Neuron (in vitro differentiated cells): ENCODE measurements at regions not wholly inside any gene's neighbourhood (a gene's known extent, or its start where the extent isn't known, plus 50 kb on each side); places are given as distances from the start of the nearest gene placed in this dataset.

Experiments
- H2AFZ ChIP-seq: one replicate; pipeline ENCODE4 v1.6.1; 2013; ENCODE audit warnings: low read depth, mild to moderate bottlenecking, inconsistent platforms, low read length, moderate library complexity
- H3K27me3 ChIP-seq: one replicate; pipeline ENCODE4 v1.6.1; 2013; ENCODE audit warnings: low read length; ENCODE audit not compliant: insufficient read depth
- H3K36me3 ChIP-seq: one replicate; pipeline ENCODE4 v1.6.1; 2013; ENCODE audit warnings: low read length; ENCODE audit not compliant: insufficient read depth
- H3K4me1 ChIP-seq: one replicate; pipeline ENCODE4 v1.6.1; 2013; ENCODE audit warnings: low read length; ENCODE audit not compliant: insufficient read depth
- H3K4me3 ChIP-seq: 2 replicates; pipeline ENCODE4 v1.5.1; 2013; ENCODE audit warnings: mild to moderate bottlenecking, low read length, moderate library complexity
- H3K9me3 ChIP-seq: one replicate; pipeline ENCODE4 v1.6.1; 2013; ENCODE audit warnings: low read length

DNA sequence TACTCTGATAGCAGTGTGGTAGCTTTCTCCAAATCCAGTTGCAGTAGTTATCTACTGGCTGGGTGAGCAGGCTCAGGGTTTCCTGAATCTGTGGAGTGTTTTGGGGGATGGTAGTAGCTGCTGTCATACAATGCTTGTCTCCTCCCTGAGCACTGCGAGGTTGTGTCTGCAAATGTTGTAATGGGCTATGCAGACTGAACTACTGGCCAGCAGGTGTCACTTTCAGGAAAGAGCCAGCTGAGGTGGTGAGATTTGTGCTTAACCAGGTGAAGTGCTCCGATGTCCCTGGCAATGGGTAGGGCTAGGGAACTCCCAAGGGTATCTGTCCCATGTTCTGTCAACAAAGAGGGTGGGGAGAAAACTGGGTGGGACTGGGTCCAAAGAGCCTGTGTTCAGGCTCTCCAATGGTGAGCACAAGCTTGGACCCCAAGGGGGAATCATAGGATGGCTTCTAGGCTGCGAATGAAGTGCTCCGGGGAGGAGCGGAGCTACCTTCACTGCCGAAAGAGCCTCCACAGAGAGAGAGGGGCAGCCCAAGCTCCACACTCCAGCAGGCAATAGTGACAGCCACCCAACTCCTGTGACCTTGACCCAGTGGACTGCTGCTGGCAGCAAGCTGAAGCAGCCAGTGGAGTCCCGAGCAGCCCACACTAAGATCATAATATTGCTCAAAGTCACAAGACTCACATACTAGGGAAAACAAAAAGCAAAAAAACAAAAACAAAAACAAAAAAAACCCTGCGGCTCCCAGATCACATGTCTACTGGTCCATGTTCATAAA lies 1324.0 kb upstream of the USP15 start:
- Histone ChIP-seq H3K27me3 (no peaks in the 10 kb centered on the region), H3K4me3 (no peak overlapping the region), H3K4me1 (no peaks in the 10 kb centered on the region), H2AFZ (no peak overlapping the region), H3K36me3 (no peaks in the 10 kb centered on the region), H3K9me3 (no peaks in the 10 kb centered on the region)

DNA sequence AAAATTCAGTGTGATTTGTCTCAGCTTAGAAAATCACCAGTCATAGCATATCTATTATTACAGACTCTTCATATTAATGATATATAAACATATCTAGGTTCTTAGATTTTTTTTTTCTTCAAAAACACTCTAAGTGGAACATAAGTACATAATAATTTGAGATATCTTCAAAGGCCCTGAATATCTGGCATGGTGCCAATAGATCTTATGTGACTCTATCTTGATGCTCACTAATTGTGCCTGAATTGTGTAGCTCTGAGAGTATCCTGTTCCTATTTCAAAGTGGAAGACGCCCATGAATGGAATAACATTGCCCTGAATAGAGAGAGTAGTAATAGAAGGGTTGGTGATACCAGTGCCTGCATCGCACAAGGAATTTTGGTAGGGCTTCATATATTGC lies 1312.7 kb upstream of the USP15 start:
- H2AFZ ChIP-seq, result no peak overlapping the region

DNA sequence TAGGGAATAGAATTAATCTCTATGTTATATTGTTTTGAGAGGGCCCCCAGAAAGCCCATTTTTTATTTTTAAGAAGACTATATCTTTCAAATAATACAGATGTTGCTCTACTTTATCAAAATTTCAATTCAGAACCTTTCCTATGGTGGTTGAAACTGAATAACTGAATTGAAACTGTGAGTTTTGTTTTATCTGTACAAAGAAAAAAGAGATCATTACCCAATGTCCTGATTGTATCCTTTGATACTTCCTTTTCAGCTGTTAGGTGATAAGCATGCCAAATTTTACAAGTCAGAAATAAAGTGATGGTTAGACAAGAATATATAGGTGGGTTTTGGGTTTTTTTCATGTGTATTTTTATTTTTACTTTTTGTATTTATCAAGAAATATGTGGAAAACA lies 1293.1 kb upstream of the USP15 start:
- H3K27me3 ChIP-seq, result no peaks in the 10 kb centered on the region
- no peaks in the 10 kb centered on the region for H3K36me3 ChIP-seq
- no peaks in the 10 kb centered on the region for H3K9me3 ChIP-seq
- no peaks in the 10 kb centered on the region for H3K4me1 ChIP-seq
- no peak overlapping the region for H2AFZ ChIP-seq
- no peak overlapping the region for H3K4me3 ChIP-seq

More for the DNA sequence above, 1312.7 kb upstream of the USP15 start:
- H3K4me3 ChIP-seq, result no peak overlapping the region
- H3K9me3 ChIP-seq, result no peaks in the 10 kb centered on the region
- H3K27me3 ChIP-seq, result no peaks in the 10 kb centered on the region
- no peaks in the 10 kb centered on the region for H3K4me1 ChIP-seq
- H3K36me3 ChIP-seq, result no peaks in the 10 kb centered on the region

DNA sequence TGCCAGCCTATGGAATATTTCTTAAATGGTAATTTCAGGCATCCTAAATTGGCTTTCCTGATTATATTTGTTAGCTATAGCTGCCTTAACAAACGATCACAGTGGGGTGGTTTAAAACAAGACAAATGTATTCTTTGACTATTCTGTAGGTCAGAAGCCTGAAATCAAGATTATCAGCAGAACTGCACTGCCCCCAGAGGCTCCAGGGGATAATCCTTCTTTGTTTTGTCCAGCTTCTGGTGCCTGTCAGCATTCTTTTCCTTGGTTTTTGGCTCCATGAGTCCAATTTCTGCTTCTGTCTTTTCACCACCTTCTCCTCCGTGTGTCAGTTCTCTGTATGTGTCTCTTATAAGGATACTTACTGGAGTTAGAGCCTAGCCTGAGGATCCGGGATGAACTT lies 1282.2 kb upstream of the USP15 start:
- H3K9me3 ChIP-seq, result no peaks in the 10 kb centered on the region
- no peaks in the 10 kb centered on the region for H3K27me3 ChIP-seq
- no peak overlapping the region for H3K4me3 ChIP-seq
- H3K4me1 ChIP-seq, result no peaks in the 10 kb centered on the region
- H3K36me3 ChIP-seq, result no peaks in the 10 kb centered on the region
- H2AFZ ChIP-seq, result no peak overlapping the region

DNA sequence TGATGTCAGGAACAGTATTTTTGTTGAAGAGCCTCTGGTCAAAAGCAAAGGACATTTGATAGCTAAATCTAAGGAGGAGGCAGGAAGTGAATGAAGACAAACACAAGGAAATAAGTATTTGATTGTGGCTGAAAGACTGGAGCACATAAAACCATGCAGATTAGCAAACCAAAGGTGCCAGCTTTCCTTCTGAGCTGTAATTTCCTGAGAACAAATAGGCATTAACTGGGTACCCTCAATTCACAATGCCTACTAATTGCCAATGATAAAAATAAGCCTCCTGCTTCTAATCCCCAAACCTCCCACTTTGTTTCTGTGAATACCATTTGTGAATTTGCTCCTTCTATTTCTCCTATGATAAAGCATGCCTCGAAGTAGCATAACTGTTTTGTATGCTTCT lies 1279.6 kb upstream of the USP15 start:
- Histone ChIP-seq H3K4me1 (no peaks in the 10 kb centered on the region), H3K27me3 (no peaks in the 10 kb centered on the region), H3K4me3 (no peak overlapping the region), H3K36me3 (no peaks in the 10 kb centered on the region), H3K9me3 (no peaks in the 10 kb centered on the region), H2AFZ (no peak overlapping the region)

DNA sequence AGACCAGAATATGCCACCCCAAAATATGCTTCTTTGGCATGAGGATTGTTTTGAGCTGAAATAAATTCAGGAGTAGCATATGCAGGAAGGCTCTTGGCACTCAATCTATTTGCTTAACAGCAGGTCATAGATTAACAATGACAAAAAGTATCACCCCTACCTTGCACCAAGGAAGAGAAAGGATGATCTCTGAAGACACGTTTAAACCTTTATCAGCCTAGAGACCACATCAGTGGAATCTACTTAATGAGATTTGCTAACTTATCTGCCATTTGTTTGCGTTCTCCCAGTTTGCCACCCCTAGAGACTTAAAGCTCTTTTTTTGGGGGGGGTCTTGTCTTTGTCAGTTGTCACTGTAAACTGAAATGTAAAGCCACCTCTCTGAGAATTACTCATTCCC lies 1278.7 kb upstream of the USP15 start:
- Histone ChIP-seq H2AFZ (no peak overlapping the region), H3K27me3 (no peaks in the 10 kb centered on the region), H3K9me3 (no peaks in the 10 kb centered on the region), H3K4me3 (no peak overlapping the region), H3K36me3 (no peaks in the 10 kb centered on the region), H3K4me1 (no peaks in the 10 kb centered on the region)

DNA sequence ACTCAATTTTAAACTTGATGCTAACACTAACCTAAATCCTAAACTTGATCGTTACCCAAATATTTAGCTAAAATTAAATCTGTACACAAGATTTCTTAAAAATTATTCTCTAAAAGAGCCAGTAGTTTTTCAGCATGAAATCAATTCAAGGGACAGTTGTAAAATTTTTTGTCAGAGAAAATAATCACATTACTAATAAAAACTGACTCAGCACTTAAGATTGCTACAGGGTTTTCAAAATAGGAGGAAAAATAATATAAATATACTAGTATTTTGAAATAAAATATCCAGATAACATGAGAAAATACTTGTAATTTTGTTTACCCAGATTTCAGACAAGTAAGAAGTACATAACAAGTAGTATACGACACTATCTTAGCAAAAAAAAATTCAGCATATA lies 1268.1 kb upstream of the USP15 start:
- Histone ChIP-seq H3K36me3 (no peaks in the 10 kb centered on the region), H3K9me3 (no peaks in the 10 kb centered on the region), H2AFZ (no peak overlapping the region), H3K27me3 (no peaks in the 10 kb centered on the region), H3K4me3 (no peak overlapping the region), H3K4me1 (no peaks in the 10 kb centered on the region)

DNA sequence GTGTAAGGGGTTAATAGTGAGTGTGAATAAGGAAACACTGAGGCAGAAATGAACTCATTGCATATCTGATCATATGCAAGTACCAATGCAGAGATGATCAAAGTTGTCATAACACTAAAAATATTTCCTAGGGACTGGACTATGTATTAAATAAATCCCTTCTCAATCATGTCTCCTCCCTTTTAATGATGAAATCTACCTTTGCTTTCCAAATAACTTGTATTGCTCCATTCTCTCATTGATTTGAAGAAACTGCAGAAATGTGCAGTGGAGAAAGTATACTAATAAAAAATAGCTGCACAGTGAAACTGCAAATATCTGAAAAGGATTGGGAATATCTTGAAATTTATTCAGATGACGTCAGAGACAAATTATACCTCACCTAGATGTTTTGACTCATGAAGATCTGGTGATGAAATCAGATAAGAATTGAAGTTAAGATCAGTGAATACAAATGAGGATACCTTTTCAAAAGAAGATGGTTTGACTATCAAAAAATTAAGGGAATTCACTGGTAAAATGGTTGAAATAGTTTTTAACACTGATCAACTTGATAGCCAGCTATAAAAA lies 1264.9 kb upstream of the USP15 start:
- H3K4me1 ChIP-seq, result no peaks in the 10 kb centered on the region

DNA sequence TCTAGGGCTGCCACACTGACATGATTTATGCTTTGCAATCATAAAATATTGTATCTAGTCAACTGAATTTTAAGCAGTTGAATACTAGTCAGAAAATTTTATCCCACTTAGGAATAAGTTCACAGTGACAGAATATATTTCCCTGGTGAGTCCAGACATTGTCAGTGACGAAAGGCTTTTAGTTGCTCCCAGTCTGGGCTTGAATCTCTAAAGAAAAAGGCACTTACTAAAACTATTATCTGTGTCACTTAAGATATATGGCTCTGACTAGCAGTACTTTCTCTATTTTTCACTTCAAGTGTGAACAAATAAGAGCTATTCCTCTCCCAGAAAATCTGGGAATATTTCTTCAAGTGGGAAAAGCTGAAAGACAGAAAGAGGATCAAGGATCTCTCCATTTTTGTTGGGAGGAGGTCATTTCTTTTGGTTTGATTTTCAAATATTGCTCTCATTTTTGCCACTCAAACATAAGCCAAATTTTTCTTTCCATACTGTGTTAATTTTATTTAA lies 1262.3 kb upstream of the USP15 start:
- H3K27me3 ChIP-seq, result no peaks in the 10 kb centered on the region
- H3K4me3 ChIP-seq, result no peak overlapping the region
- H3K4me1 ChIP-seq, result no peaks in the 10 kb centered on the region
- no peaks in the 10 kb centered on the region for H3K36me3 ChIP-seq
- no peak overlapping the region for H2AFZ ChIP-seq
- H3K9me3 ChIP-seq, result no peaks in the 10 kb centered on the region

More for the DNA sequence above, 1264.9 kb upstream of the USP15 start:
- no peaks in the 10 kb centered on the region for H3K36me3 ChIP-seq
- H2AFZ ChIP-seq, result no peak overlapping the region
- no peaks in the 10 kb centered on the region for H3K27me3 ChIP-seq
- H3K9me3 ChIP-seq, result no peaks in the 10 kb centered on the region
- H3K4me3 ChIP-seq, result no peak overlapping the region

DNA sequence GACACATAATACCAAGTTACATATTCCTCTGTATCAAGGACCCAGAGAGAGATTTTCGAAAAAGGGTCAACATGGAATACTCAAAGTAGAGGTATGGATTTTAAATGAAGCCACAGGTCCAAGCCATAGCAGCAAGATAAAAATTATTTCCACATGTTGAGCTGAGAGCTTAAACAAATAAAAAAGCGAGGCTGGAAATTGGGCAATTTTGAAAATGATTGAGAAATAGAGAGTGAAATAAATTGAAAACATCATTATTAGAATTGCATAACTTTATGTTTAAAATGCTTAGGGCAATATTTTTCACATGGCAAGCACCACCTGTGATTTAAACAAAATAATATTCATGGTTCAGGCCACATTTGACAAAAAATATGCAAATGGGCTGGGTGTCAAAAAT lies 1251.0 kb upstream of the USP15 start:
- Histone ChIP-seq H3K4me3 (no peak overlapping the region), H3K27me3 (no peaks in the 10 kb centered on the region), H2AFZ (no peak overlapping the region), H3K36me3 (no peaks in the 10 kb centered on the region), H3K4me1 (no peaks in the 10 kb centered on the region), H3K9me3 (no peaks in the 10 kb centered on the region)

DNA sequence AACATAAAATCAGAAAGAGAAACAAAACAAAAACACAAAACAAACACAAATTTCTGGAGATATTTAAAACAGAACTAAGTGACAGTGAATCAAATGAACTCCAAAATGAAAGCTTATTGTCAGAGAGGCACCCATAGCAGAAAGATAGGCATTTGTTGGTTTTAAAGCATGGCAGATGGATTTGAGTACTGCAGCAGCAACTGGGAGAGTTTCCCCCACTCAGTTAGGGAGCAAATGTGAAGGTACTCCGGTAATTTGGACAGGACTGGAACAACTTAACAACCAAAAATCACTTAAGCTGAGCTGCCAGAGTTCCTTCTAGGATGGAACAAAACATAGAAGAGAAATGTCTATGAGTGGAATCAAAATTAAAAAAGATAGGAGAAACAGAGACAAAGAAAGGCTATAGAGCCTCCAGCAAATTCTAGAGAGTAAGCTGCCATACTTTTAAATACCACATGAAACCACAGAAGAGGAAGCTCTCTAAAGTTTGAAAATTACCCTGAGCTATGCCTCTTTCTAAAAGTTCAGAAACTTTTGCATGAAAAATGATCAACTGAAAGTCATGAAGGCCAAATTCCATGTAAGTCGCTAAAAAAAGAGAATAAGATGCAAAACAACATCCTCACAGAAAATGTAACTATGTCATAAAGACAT lies 1248.3 kb upstream of the USP15 start:
- Histone ChIP-seq H3K36me3 (no peaks in the 10 kb centered on the region), H3K4me1 (no peaks in the 10 kb centered on the region), H2AFZ (no peak overlapping the region), H3K27me3 (no peaks in the 10 kb centered on the region), H3K9me3 (no peaks in the 10 kb centered on the region), H3K4me3 (no peak overlapping the region)

DNA sequence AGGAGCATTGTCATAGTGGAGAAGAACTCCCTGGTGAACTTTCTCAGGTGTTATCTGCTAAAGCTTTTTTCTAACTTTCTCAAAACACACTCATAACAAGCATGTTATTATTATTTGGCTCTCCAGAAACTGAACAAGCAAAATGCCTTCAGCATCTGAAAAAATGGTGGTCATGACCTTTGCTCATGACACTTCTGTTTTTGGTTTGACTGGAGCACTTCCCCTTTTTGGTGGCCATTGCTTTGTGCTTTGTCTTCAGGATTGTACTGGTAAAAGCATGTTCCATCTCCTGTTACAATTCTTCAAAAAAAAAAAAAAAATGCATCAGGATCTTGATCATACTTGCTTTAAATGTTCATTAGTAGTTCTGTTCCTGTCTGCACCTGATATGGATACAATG lies 1241.6 kb upstream of the USP15 start:
- H3K27me3 ChIP-seq, result no peaks in the 10 kb centered on the region
- no peaks in the 10 kb centered on the region for H3K36me3 ChIP-seq
- H3K4me3 ChIP-seq, result no peak overlapping the region
- H2AFZ ChIP-seq, result no peak overlapping the region
- no peaks in the 10 kb centered on the region for H3K4me1 ChIP-seq
- no peaks in the 10 kb centered on the region for H3K9me3 ChIP-seq

DNA sequence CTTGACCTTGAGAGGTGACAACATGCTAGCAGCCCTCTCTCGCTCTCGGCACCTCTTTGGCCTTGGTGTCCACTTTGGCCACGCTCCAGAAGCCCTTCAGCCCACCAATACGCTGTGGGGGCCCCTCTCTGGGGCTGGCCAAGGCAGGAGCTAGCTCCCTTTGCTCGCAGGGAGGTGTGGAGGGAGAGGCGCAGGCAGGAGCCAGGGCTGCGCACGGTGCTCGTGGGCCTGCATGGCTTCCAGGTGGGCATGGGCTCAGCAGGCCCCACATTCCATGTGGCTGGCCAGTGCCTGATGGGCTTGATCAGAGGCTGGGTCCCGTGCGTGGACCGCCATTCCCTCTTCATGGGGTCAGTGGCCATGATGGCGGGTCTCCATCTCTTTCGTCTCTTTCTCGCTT lies 1237.0 kb upstream of the USP15 start:
- Histone ChIP-seq H2AFZ (no peak overlapping the region), H3K9me3 (no peaks in the 10 kb centered on the region), H3K4me3 (no peak overlapping the region)

More for the DNA sequence above, 1237.0 kb upstream of the USP15 start:
- H3K4me1 ChIP-seq, result no peaks in the 10 kb centered on the region
- H3K27me3 ChIP-seq, result no peaks in the 10 kb centered on the region
- H3K36me3 ChIP-seq, result no peaks in the 10 kb centered on the region
